ENCODE measurements at regions not wholly inside any gene's neighbourhood (a gene's known extent, or its start where the extent isn't known, plus 50 kb on each side); places are given as distances from the start of the nearest gene placed in this dataset.

DNA sequence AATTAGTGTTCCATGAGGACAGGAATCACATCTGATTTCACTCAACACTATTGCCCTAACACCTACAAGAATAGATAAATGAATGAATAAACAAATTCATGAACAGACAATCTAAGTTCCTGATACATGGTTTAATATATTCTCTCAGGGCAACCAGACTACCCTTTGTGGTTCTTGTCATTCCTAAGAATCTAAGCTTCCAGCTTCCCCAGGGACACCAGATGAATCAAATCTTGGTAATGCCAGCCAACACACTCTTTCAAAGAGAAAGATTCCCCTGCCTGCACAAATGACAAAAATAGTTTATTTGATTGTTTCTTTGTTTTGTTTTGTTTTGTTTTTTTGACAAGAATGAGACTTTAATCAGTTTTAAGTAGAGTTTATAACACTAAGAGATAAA is 237.5 kb upstream of the CHAC2 start:
- Histone ChIP-seq H3K9me3 (peaks cover 0 to 13% (median 5%) of the 10 kb centered on the region in 4 donors), H3K4me3 (no peak overlapping the region), H3K27me3 (no peaks in the 10 kb centered on the region), H3K36me3 (no peaks in the 10 kb centered on the region), H3K4me1 (no peaks in the 10 kb centered on the region), H3K27ac (no peak overlapping the region)
- no peak for ATAC-seq (ENCODE audit: low FRiP score in 2 of 2)
- no peak for DNase-seq
- TF ChIP-seq POLR2AphosphoS5 (IDR thresholded peaks at IDR 0.05) (no peak), EP300 (IDR thresholded peaks at IDR 0.05) (no peak), POLR2A (IDR thresholded peaks at IDR 0.05) (no peak)
- TF ChIP-seq, protein P1, sequence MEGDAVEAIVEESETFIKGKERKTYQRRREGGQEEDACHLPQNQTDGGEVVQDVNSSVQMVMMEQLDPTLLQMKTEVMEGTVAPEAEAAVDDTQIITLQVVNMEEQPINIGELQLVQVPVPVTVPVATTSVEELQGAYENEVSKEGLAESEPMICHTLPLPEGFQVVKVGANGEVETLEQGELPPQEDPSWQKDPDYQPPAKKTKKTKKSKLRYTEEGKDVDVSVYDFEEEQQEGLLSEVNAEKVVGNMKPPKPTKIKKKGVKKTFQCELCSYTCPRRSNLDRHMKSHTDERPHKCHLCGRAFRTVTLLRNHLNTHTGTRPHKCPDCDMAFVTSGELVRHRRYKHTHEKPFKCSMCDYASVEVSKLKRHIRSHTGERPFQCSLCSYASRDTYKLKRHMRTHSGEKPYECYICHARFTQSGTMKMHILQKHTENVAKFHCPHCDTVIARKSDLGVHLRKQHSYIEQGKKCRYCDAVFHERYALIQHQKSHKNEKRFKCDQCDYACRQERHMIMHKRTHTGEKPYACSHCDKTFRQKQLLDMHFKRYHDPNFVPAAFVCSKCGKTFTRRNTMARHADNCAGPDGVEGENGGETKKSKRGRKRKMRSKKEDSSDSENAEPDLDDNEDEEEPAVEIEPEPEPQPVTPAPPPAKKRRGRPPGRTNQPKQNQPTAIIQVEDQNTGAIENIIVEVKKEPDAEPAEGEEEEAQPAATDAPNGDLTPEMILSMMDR (IDR thresholded peaks at IDR 0.05) = no peak

DNA sequence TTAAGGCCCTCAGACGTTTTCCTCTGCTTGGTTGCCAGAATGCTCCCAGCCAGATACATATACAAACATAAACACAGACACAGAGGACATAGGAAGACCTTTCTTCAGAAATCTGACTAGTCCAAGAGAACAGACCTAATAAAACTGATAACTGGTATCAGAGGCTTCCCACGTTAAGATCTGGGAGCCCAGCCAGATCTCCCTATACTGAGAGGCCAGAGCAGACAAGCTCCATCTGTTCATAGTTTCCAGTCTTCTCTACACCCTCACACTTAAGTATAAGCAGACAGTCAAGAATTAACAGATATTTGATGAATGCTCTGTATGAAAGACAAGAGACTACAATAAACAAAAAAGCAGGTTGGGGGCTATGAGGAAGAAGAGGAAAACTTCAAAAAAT is 240.5 kb upstream of the CHAC2 start:
- DNase-seq (no peak), ATAC-seq (ENCODE audit: low FRiP score in 2 of 2) (no peak)
- Histone ChIP-seq H3K4me3 (no peak overlapping the region), H3K36me3 (no peaks in the 10 kb centered on the region), H3K9me3 (peaks cover 0 to 13% (median 5%) of the 10 kb centered on the region in 4 donors), H3K4me1 (no peaks in the 10 kb centered on the region), H3K27ac (no peak overlapping the region), H3K27me3 (no peaks in the 10 kb centered on the region)
- TF ChIP-seq EP300 (IDR thresholded peaks at IDR 0.05) (no peak), POLR2AphosphoS5 (IDR thresholded peaks at IDR 0.05) (no peak), POLR2A (IDR thresholded peaks at IDR 0.05) (no peak)
- TF ChIP-seq, protein P1 (IDR thresholded peaks at IDR 0.05) = no peak
- WGBS, 2 donors = 40 to 63% methylated on average over 2 of the region's 2 CpGs

DNA sequence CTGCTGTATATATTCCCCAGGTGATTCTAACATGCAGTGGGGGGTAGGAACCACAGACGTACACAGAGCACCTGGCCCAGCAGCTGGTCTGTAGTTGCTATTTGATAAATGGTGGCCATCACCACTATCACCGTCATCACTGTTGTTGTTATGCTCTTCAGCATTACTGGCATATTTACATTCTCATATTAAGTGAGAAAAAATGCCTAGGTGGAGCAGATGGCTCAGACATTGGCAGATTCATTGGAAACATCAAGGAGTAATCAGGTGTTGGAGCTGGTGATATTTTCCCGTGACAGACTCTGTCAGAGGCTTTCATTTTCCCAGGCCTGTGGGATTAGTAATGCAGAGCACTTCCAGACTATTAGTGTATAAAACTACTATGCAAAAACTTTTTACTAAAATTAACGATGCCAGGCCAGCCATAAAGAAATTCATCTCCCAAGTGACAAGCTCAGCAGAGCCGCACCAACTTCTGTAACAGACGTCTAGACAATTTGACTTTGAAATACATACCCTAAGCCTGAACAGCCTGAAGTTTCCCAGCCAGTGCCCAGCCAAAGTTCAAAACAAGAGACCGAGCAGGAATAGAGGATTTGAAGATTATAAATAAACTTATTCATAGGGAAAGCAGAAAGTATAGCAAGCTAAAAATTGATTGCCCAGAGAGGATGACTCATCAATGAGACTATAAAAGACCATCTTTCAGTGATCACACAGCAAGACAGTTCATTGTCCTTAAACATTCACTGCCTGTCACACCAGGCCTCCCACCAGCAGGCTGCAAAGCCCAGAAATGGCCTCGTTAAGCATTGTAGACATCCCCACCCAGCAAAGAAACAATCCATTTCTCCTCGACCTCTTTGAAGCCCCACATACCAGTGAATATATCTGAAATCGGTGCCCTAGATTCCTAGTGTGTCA is 247.4 kb upstream of the CHAC2 start:
- 59 to 70% methylated on average over 10 of the region's 10 CpGs for WGBS, 2 donors
- TF ChIP-seq EP300 (IDR thresholded peaks at IDR 0.05) (no peak), POLR2A (IDR thresholded peaks at IDR 0.05) (no peak), POLR2AphosphoS5 (IDR thresholded peaks at IDR 0.05) (no peak)
- TF ChIP-seq, protein P1 (IDR thresholded peaks at IDR 0.05) = no peak
- no peak for ATAC-seq (ENCODE audit: low FRiP score in 2 of 2)
- H3K27ac ChIP-seq = no peak overlapping the region
- no peaks in the 10 kb centered on the region for H3K9me3 ChIP-seq
- H3K4me1 ChIP-seq = no peaks in the 10 kb centered on the region
- H3K4me3 ChIP-seq = no peak overlapping the region
- H3K27me3 ChIP-seq = no peaks in the 10 kb centered on the region
- no peaks in the 10 kb centered on the region for H3K36me3 ChIP-seq
- no peak for DNase-seq

DNA sequence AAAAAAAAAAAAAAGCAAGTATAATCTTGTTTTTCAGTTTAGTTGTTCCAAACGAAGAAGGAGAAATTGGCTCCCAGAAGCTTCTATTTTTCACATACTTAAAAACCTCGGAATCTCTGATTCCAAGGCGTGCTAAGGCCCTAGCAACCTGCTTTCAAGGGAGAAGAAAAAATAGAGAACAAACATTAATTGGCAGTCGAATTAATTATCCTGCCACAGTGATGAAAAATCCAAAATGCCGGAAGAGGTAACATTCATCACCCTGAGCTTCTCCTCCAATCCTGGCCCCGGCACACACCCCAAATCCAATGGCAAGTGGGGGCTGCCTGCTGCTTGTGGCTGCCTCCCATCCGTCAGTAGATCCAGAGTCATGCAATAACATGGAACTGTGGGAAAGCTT is 250.2 kb upstream of the CHAC2 start:
- H3K36me3 ChIP-seq = no peaks in the 10 kb centered on the region
- no peak overlapping the region for H3K4me3 ChIP-seq
- TF ChIP-seq, protein P1 (IDR thresholded peaks at IDR 0.05) = no peak
- no peak for TF ChIP-seq POLR2A (IDR thresholded peaks at IDR 0.05)
- TF ChIP-seq EP300 (IDR thresholded peaks at IDR 0.05) = no peak
- no peak for TF ChIP-seq POLR2AphosphoS5 (IDR thresholded peaks at IDR 0.05)
- no peak for ATAC-seq (ENCODE audit: low FRiP score in 2 of 2)
- H3K27ac ChIP-seq = no peak overlapping the region
- no peaks in the 10 kb centered on the region for H3K4me1 ChIP-seq
- H3K9me3 ChIP-seq = no peaks in the 10 kb centered on the region
- no peaks in the 10 kb centered on the region for H3K27me3 ChIP-seq
- WGBS, 2 donors = 82 to 88% methylated on average over 7 of the region's 7 CpGs
- no peak for DNase-seq

DNA sequence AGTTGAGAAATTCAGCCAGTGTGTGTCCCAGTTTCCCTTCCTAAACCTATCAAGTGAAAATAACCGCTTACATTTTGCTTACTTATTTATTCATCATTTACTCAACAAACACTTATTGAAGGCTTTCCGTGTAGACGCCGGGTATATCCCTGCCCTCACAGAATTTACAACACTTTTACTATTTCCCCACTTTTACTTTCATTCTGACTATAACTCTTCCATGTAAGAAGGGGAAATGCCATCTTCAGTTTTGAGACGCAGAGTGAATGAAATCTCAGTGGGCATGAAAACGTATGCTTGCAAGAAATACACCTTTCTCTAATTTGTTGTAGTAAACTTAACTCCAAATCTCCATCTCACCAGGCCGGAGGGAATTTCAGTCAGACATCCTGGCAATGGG is 251.0 kb upstream of the CHAC2 start:
- TF ChIP-seq POLR2A (IDR thresholded peaks at IDR 0.05) (no peak), EP300 (IDR thresholded peaks at IDR 0.05) (no peak), POLR2AphosphoS5 (IDR thresholded peaks at IDR 0.05) (no peak)
- TF ChIP-seq, protein P1 (IDR thresholded peaks at IDR 0.05) = no peak
- Histone ChIP-seq H3K27me3 (no peaks in the 10 kb centered on the region), H3K4me3 (no peak overlapping the region), H3K36me3 (no peaks in the 10 kb centered on the region), H3K4me1 (no peaks in the 10 kb centered on the region), H3K9me3 (no peaks in the 10 kb centered on the region), H3K27ac (no peak overlapping the region)
- ATAC-seq (ENCODE audit: low FRiP score in 2 of 2) (no peak), DNase-seq (no peak)
- 84 to 90% methylated on average over 7 of the region's 7 CpGs for WGBS, 2 donors
